Type B pancreatic cell (in vitro differentiated cells): ENCODE measurements at regions not wholly inside any gene's neighbourhood (a gene's known extent, or its start where the extent isn't known, plus 50 kb on each side); places are given as distances from the start of the nearest gene placed in this dataset.
A peak's percentile ranks its signal among the peaks of the same experiment; 100 is the strongest.

Experiments
- DNase-seq: peaks from one replicate; pipeline ENCODE4 v3.0.0; 2021; ENCODE audit warnings: mixed read lengths; ENCODE audit not compliant: unreplicated experiment; ENCODE audit errors: extremely low spot score
- H3K27ac Mint-ChIP-seq: 2 replicates; pipeline ENCODE4 v1.8.0; 2021; ENCODE audit warnings: mild to moderate bottlenecking, mixed read lengths
- H3K27me3 Mint-ChIP-seq: 2 replicates; pipeline ENCODE4 v1.8.0; 2021; ENCODE audit warnings: mixed read lengths
- H3K36me3 Mint-ChIP-seq: 2 replicates; pipeline ENCODE4 v1.8.0; 2021; ENCODE audit warnings: mixed read lengths
- H3K4me1 Mint-ChIP-seq: one replicate; pipeline ENCODE4 v1.8.0; 2021; ENCODE audit warnings: mixed read lengths; ENCODE audit not compliant: unreplicated experiment
- H3K4me3 Mint-ChIP-seq: 2 replicates; pipeline ENCODE4 v1.8.0; 2021; ENCODE audit warnings: mild to moderate bottlenecking, mixed read lengths
- H3K9me3 Mint-ChIP-seq: 2 replicates; pipeline ENCODE4 v1.8.0; 2021; ENCODE audit warnings: mixed read lengths
- CTCF ChIP-seq: fragments of 200-600 bp; sonication (generic); conservative IDR thresholded peaks from 2 replicates; pipeline ENCODE4 v1.5.0; 2021; ENCODE audit warnings: antibody characterized with exemption, mild to moderate bottlenecking

GRCh38 chr5:1975898-1976765, 93.4 kb upstream of the IRX4 start:
- Mint-ChIP-seq H3K4me1 (peaks cover 6% of the 10 kb centered on the region), H3K4me3 (no peak overlapping the region), H3K27me3 (peaks cover 32% of the 10 kb centered on the region), H3K27ac (no peak overlapping the region), H3K9me3 (peaks cover 5% of the 10 kb centered on the region), H3K36me3 (peaks cover 4% of the 10 kb centered on the region)
- TF ChIP-seq CTCF = peak; percentile 28
- DNase-seq = no peak

DNA sequence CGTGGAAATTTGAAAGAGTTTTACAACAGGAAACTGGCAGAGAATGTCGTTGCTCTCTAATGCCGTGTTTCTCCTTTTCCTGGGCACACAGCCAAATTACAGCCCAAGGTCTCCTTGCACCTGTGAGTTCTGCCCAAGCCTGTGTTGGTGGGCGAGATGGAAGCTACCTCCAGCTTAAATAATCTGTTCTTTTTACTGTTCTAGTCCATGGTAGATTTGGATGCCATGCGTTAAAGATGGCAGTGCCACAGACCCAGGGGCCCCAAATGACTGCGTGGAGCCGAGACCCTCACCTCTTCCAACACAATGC, 92.6 kb upstream of the IRX4 start:
- Mint-ChIP-seq H3K27ac (no peak overlapping the region), H3K27me3 (peaks cover 32% of the 10 kb centered on the region), H3K4me3 (no peak overlapping the region), H3K4me1 (peaks cover 6% of the 10 kb centered on the region), H3K9me3 (peaks cover 5% of the 10 kb centered on the region), H3K36me3 (peaks cover 4% of the 10 kb centered on the region)
- no peak for TF ChIP-seq CTCF
- no peak for DNase-seq

DNA sequence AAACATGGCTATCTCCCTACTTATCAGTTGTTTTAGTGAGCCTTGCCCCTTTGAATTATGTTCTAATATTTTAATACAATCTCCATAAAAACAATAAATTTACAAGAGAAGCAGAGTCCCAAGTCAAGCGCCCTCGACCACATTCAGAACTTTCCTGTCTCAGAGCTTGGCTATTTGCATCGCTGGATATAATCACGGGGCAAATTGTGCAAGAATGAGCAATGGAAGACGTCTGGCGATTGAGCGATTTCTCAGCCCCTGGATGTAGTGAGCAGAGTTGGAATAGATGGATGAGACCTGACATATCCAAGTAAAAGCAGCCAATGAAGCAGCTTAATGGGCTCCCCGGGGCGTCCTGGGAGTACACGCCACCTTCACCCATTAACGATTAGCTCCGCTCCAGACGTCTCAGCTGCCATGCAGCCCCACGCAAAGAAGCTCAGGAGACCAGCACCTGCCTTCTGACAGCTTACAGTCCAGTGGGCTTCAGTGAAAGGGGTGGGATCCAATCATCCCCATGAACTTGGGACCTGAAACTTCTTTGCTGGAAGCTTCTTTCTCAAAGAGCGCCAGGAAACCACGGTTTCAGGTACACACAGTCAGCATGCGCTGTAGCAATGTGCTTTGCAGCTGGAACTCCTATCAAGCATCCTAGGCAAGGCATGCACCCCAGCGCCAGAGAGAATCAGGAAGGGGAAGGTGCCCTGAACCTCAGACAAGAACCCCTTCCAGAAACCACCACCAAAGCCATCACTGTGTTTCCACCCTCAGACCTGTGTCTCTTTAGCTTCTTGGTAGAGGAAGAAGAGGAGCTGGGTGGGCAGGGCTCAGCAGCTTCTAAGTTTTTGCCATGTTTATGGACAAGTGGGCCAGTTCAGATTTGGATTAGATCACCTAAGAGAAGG, 92.0 kb upstream of the IRX4 start:
- Mint-ChIP-seq H3K4me1 (peaks cover 6% of the 10 kb centered on the region), H3K27ac (no peak overlapping the region), H3K4me3 (no peak overlapping the region), H3K9me3 (peaks cover 5% of the 10 kb centered on the region), H3K36me3 (peaks cover 4% of the 10 kb centered on the region), H3K27me3 (peaks cover 32% of the 10 kb centered on the region)
- no peak for DNase-seq
- TF ChIP-seq CTCF = no peak

DNA sequence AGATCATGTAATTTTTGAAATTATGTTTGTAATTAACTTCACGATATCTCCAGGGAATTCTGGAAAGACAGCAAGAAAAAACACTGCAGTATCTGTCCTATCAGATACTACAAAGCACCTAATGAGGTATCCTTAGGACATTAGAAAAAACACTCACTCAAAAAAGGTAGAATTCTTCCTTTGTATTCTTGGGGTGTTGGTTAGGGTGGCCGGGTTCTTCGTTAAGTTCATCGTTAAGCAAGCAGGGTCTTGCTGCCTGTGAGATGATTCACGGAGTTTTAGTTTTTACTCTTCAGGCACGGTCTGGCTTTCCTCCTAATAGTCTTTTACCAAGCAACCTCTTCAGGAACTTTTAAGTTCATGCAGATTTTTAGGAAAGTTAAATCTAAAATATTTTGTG, 91.4 kb upstream of the IRX4 start:
- no peak for DNase-seq
- H3K36me3 Mint-ChIP-seq = peaks cover 4% of the 10 kb centered on the region
- H3K4me3 Mint-ChIP-seq = no peak overlapping the region
- peak overlapping the region; percentile 32 for H3K27ac Mint-ChIP-seq
- peaks cover 6% of the 10 kb centered on the region for H3K4me1 Mint-ChIP-seq
- TF ChIP-seq CTCF = no peak
- H3K27me3 Mint-ChIP-seq = peaks cover 32% of the 10 kb centered on the region
- peaks cover 5% of the 10 kb centered on the region for H3K9me3 Mint-ChIP-seq

GRCh38 chr5:1973391-1974013, 90.8 kb upstream of the IRX4 start:
- H3K9me3 Mint-ChIP-seq = peaks cover 5% of the 10 kb centered on the region
- peak overlapping the region; percentile 32 for H3K27ac Mint-ChIP-seq
- peak overlapping the region; percentile 42 for H3K4me3 Mint-ChIP-seq
- H3K4me1 Mint-ChIP-seq = peaks cover 6% of the 10 kb centered on the region
- peaks cover 4% of the 10 kb centered on the region for H3K36me3 Mint-ChIP-seq
- no peak for DNase-seq
- H3K27me3 Mint-ChIP-seq = peaks cover 32% of the 10 kb centered on the region
- TF ChIP-seq CTCF = no peak
